22Rv1 (cell line): ENCODE measurements at regions not wholly inside any gene's neighbourhood (a gene's known extent, or its start where the extent isn't known, plus 50 kb on each side); places are given as distances from the start of the nearest gene placed in this dataset.

Experiments used
- ZFX ChIP-seq: fragments of 450-650 bp; IDR thresholded peaks from 2 replicates; pipeline ENCODE4 v1.6.1; 2017; ENCODE audit warnings: antibody characterized with exemption, borderline replicate concordance
- TF ChIP-seq, protein P1 (sequence below): fragments of 450-650 bp; IDR thresholded peaks from 2 replicates; pipeline ENCODE4 v1.5.1; 2017; ENCODE audit warnings: mild to moderate bottlenecking

DNA sequence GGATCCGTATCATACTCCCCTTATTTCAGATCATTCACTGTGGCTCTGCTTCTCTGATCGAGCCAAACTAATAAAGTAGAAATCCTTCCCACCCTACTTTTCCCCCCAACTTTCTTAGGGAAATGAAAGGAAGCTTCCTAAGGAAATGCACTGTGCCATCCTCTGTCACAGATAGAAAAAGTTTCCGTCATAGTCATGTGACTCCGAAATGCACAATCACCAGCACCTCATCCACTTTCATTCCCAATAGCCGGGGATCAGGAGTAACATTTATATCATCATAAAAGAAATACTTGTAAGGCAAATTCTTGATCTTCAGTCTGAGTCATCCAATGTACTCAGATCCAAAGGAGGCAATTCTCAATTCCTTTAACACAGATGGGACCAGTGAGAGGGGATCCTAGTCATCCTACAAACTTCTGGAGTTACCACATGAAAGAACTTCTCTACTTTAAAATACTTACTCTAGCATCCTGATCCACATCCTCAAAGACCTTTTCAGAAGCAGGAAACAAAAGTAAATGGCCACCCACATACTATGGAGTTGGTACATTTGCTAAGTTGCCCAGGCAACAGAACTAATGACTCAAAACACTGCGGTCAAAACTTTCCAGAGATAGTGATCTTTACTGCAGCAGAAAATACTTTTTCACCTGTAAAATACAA is 97.8 kb upstream of the ZC3H11B start:
- TF ChIP-seq, protein P1, sequence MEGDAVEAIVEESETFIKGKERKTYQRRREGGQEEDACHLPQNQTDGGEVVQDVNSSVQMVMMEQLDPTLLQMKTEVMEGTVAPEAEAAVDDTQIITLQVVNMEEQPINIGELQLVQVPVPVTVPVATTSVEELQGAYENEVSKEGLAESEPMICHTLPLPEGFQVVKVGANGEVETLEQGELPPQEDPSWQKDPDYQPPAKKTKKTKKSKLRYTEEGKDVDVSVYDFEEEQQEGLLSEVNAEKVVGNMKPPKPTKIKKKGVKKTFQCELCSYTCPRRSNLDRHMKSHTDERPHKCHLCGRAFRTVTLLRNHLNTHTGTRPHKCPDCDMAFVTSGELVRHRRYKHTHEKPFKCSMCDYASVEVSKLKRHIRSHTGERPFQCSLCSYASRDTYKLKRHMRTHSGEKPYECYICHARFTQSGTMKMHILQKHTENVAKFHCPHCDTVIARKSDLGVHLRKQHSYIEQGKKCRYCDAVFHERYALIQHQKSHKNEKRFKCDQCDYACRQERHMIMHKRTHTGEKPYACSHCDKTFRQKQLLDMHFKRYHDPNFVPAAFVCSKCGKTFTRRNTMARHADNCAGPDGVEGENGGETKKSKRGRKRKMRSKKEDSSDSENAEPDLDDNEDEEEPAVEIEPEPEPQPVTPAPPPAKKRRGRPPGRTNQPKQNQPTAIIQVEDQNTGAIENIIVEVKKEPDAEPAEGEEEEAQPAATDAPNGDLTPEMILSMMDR: no peak
- TF ChIP-seq ZFX: no peak
